ENCODE measurements at regions not wholly inside any gene's neighbourhood (a gene's known extent, or its start where the extent isn't known, plus 50 kb on each side); places are given as distances from the start of the nearest gene placed in this dataset.

- H3K9ac ChIP-seq (ENCODE audit: low read length), result no peak overlapping the region
These were observed 272.0 kb downstream of the MAF start for GRCh38 chr16:79328402-79329165.

GRCh38 chr16:79327836-79328235, 272.7 kb downstream of the MAF start:
- Histone ChIP-seq H3K4me2 (ENCODE audit: low read depth, low read length, poor library complexity, severe bottlenecking) (no peak overlapping the region), H3K36me3 (ENCODE audit: insufficient read depth, low read length) (no peaks in the 10 kb centered on the region), H3K9me2 (replicated peaks; ENCODE audit: insufficient read depth, low read length) (no peaks in the 10 kb centered on the region)

More at GRCh38 chr16:79328402-79329165, 272.0 kb downstream of the MAF start:
- H3K4me1 ChIP-seq (ENCODE audit: low read length), result no peaks in the 10 kb centered on the region
- H3K9me2 ChIP-seq (replicated peaks; ENCODE audit: insufficient read depth, low read length), result no peaks in the 10 kb centered on the region
- no peaks in the 10 kb centered on the region for H4K20me1 ChIP-seq (ENCODE audit: insufficient read depth, low read depth, low read length)
- no peaks in the 10 kb centered on the region for H3K79me2 ChIP-seq (ENCODE audit: low read length)
- H3K36me3 ChIP-seq (ENCODE audit: insufficient read depth, low read length), result no peaks in the 10 kb centered on the region
- H3K27me3 ChIP-seq (ENCODE audit: low read length), result no peaks in the 10 kb centered on the region
- H3K27ac ChIP-seq (ENCODE audit: low read length), result no peak overlapping the region
- H3K4me2 ChIP-seq (ENCODE audit: low read depth, low read length, poor library complexity, severe bottlenecking), result no peak overlapping the region
- no peak for DNase-seq
- H3K4me3 ChIP-seq (ENCODE audit: low read length), result no peak overlapping the region
- H3K9me3 ChIP-seq (ENCODE audit: low read length), result no peaks in the 10 kb centered on the region
- H2AFZ ChIP-seq (ENCODE audit: low read length), result no peak overlapping the region

GRCh38 chr16:79326549-79326948, 274.0 kb downstream of the MAF start:
- no peaks in the 10 kb centered on the region for H3K9me2 ChIP-seq (replicated peaks; ENCODE audit: insufficient read depth, low read length)
- no peak overlapping the region for H2AFZ ChIP-seq (ENCODE audit: low read length)
- H3K27me3 ChIP-seq (ENCODE audit: low read length), result no peaks in the 10 kb centered on the region
- no peaks in the 10 kb centered on the region for H4K20me1 ChIP-seq (ENCODE audit: insufficient read depth, low read depth, low read length)
- no peak overlapping the region for H3K9ac ChIP-seq (ENCODE audit: low read length)
- H3K9me3 ChIP-seq (ENCODE audit: low read length), result no peaks in the 10 kb centered on the region
- H3K4me3 ChIP-seq (ENCODE audit: low read length), result no peak overlapping the region
- no peak for DNase-seq
- H3K4me1 ChIP-seq (ENCODE audit: low read length), result no peaks in the 10 kb centered on the region
- H3K4me2 ChIP-seq (ENCODE audit: low read depth, low read length, poor library complexity, severe bottlenecking), result no peak overlapping the region
- H3K79me2 ChIP-seq (ENCODE audit: low read length), result no peaks in the 10 kb centered on the region
- H3K27ac ChIP-seq (ENCODE audit: low read length), result no peak overlapping the region
- H3K36me3 ChIP-seq (ENCODE audit: insufficient read depth, low read length), result no peaks in the 10 kb centered on the region

More at GRCh38 chr16:79327836-79328235, 272.7 kb downstream of the MAF start:
- Histone ChIP-seq H3K27ac (ENCODE audit: low read length) (no peak overlapping the region), H3K4me3 (ENCODE audit: low read length) (no peak overlapping the region), H2AFZ (ENCODE audit: low read length) (no peak overlapping the region), H4K20me1 (ENCODE audit: insufficient read depth, low read depth, low read length) (no peaks in the 10 kb centered on the region), H3K27me3 (ENCODE audit: low read length) (no peaks in the 10 kb centered on the region), H3K79me2 (ENCODE audit: low read length) (no peaks in the 10 kb centered on the region), H3K4me1 (ENCODE audit: low read length) (no peaks in the 10 kb centered on the region), H3K9me3 (ENCODE audit: low read length) (no peaks in the 10 kb centered on the region), H3K9ac (ENCODE audit: low read length) (no peak overlapping the region)
- DNase-seq, result no peak

- H2AFZ ChIP-seq (ENCODE audit: low read length), result no peak overlapping the region
- no peaks in the 10 kb centered on the region for H3K9me3 ChIP-seq (ENCODE audit: low read length)
- H3K36me3 ChIP-seq (ENCODE audit: insufficient read depth, low read length), result no peaks in the 10 kb centered on the region
- H3K27ac ChIP-seq (ENCODE audit: low read length), result no peak overlapping the region
- no peak for DNase-seq
- no peaks in the 10 kb centered on the region for H3K9me2 ChIP-seq (replicated peaks; ENCODE audit: insufficient read depth, low read length)
- H3K27me3 ChIP-seq (ENCODE audit: low read length), result no peaks in the 10 kb centered on the region
- no peak overlapping the region for H3K4me2 ChIP-seq (ENCODE audit: low read depth, low read length, poor library complexity, severe bottlenecking)
- no peak overlapping the region for H3K4me3 ChIP-seq (ENCODE audit: low read length)
- no peaks in the 10 kb centered on the region for H3K4me1 ChIP-seq (ENCODE audit: low read length)
- no peaks in the 10 kb centered on the region for H3K79me2 ChIP-seq (ENCODE audit: low read length)
- no peak overlapping the region for H3K9ac ChIP-seq (ENCODE audit: low read length)
- no peaks in the 10 kb centered on the region for H4K20me1 ChIP-seq (ENCODE audit: insufficient read depth, low read depth, low read length)
These were observed 275.2 kb downstream of the MAF start for GRCh38 chr16:79325226-79325945.

GRCh38 chr16:79320956-79321355, 279.6 kb downstream of the MAF start:
- no peaks in the 10 kb centered on the region for H3K27me3 ChIP-seq (ENCODE audit: low read length)
- H3K27ac ChIP-seq (ENCODE audit: low read length), result no peak overlapping the region
- no peak for DNase-seq

GRCh38 chr16:79318143-79318899, 282.2 kb downstream of the MAF start:
- Histone ChIP-seq H3K4me2 (ENCODE audit: low read depth, low read length, poor library complexity, severe bottlenecking) (no peak overlapping the region), H3K36me3 (ENCODE audit: insufficient read depth, low read length) (no peaks in the 10 kb centered on the region), H3K27me3 (ENCODE audit: low read length) (no peaks in the 10 kb centered on the region), H3K4me3 (ENCODE audit: low read length) (no peak overlapping the region), H3K4me1 (ENCODE audit: low read length) (no peaks in the 10 kb centered on the region), H3K9me2 (replicated peaks; ENCODE audit: insufficient read depth, low read length) (no peaks in the 10 kb centered on the region), H4K20me1 (ENCODE audit: insufficient read depth, low read depth, low read length) (no peaks in the 10 kb centered on the region), H3K9ac (ENCODE audit: low read length) (no peak overlapping the region), H2AFZ (ENCODE audit: low read length) (no peak overlapping the region), H3K27ac (ENCODE audit: low read length) (no peak overlapping the region), H3K79me2 (ENCODE audit: low read length) (no peaks in the 10 kb centered on the region), H3K9me3 (ENCODE audit: low read length) (no peaks in the 10 kb centered on the region)
- no peak for DNase-seq

More at GRCh38 chr16:79320956-79321355, 279.6 kb downstream of the MAF start:
- Histone ChIP-seq H3K79me2 (ENCODE audit: low read length) (no peaks in the 10 kb centered on the region), H3K4me2 (ENCODE audit: low read depth, low read length, poor library complexity, severe bottlenecking) (no peak overlapping the region), H3K36me3 (ENCODE audit: insufficient read depth, low read length) (no peaks in the 10 kb centered on the region), H3K4me1 (ENCODE audit: low read length) (no peaks in the 10 kb centered on the region), H3K9ac (ENCODE audit: low read length) (no peak overlapping the region), H4K20me1 (ENCODE audit: insufficient read depth, low read depth, low read length) (no peaks in the 10 kb centered on the region), H2AFZ (ENCODE audit: low read length) (no peak overlapping the region), H3K9me3 (ENCODE audit: low read length) (no peaks in the 10 kb centered on the region), H3K9me2 (replicated peaks; ENCODE audit: insufficient read depth, low read length) (no peaks in the 10 kb centered on the region), H3K4me3 (ENCODE audit: low read length) (no peak overlapping the region)

GRCh38 chr16:79317521-79317920, 283.0 kb downstream of the MAF start:
- no peaks in the 10 kb centered on the region for H3K4me1 ChIP-seq (ENCODE audit: low read length)
- H3K9me3 ChIP-seq (ENCODE audit: low read length), result no peaks in the 10 kb centered on the region
- H3K4me2 ChIP-seq (ENCODE audit: low read depth, low read length, poor library complexity, severe bottlenecking), result no peak overlapping the region
- no peak overlapping the region for H2AFZ ChIP-seq (ENCODE audit: low read length)
- H3K27ac ChIP-seq (ENCODE audit: low read length), result no peak overlapping the region
- no peaks in the 10 kb centered on the region for H3K27me3 ChIP-seq (ENCODE audit: low read length)
- no peaks in the 10 kb centered on the region for H3K79me2 ChIP-seq (ENCODE audit: low read length)
- no peak overlapping the region for H3K4me3 ChIP-seq (ENCODE audit: low read length)
- no peak overlapping the region for H3K9ac ChIP-seq (ENCODE audit: low read length)
- no peaks in the 10 kb centered on the region for H3K9me2 ChIP-seq (replicated peaks; ENCODE audit: insufficient read depth, low read length)
- H3K36me3 ChIP-seq (ENCODE audit: insufficient read depth, low read length), result no peaks in the 10 kb centered on the region
- no peaks in the 10 kb centered on the region for H4K20me1 ChIP-seq (ENCODE audit: insufficient read depth, low read depth, low read length)
- DNase-seq, result no peak

- H3K9me2 ChIP-seq (replicated peaks; ENCODE audit: insufficient read depth, low read length), result no peaks in the 10 kb centered on the region
- H3K36me3 ChIP-seq (ENCODE audit: insufficient read depth, low read length), result no peaks in the 10 kb centered on the region
- no peaks in the 10 kb centered on the region for H3K9me3 ChIP-seq (ENCODE audit: low read length)
- H4K20me1 ChIP-seq (ENCODE audit: insufficient read depth, low read depth, low read length), result no peaks in the 10 kb centered on the region
- no peak overlapping the region for H2AFZ ChIP-seq (ENCODE audit: low read length)
- DNase-seq, result no peak
- no peaks in the 10 kb centered on the region for H3K79me2 ChIP-seq (ENCODE audit: low read length)
- H3K9ac ChIP-seq (ENCODE audit: low read length), result no peak overlapping the region
- no peaks in the 10 kb centered on the region for H3K4me1 ChIP-seq (ENCODE audit: low read length)
- no peak overlapping the region for H3K27ac ChIP-seq (ENCODE audit: low read length)
- no peak overlapping the region for H3K4me3 ChIP-seq (ENCODE audit: low read length)
- no peaks in the 10 kb centered on the region for H3K27me3 ChIP-seq (ENCODE audit: low read length)
- H3K4me2 ChIP-seq (ENCODE audit: low read depth, low read length, poor library complexity, severe bottlenecking), result no peak overlapping the region
These were observed 283.5 kb downstream of the MAF start for GRCh38 chr16:79317026-79317425.
